Endothelial cell of hepatic sinusoid (primary cell): ENCODE measurements at regions not wholly inside any gene's neighbourhood (a gene's known extent, or its start where the extent isn't known, plus 50 kb on each side); places are given as distances from the start of the nearest gene placed in this dataset.

Experiments used
- in situ Hi-C: cut with HindIII; loops from 2 replicates; pipeline ENCODE4 v1.10.0; 2017; ENCODE audit warnings: low sequenced_read_pairs

DNA sequence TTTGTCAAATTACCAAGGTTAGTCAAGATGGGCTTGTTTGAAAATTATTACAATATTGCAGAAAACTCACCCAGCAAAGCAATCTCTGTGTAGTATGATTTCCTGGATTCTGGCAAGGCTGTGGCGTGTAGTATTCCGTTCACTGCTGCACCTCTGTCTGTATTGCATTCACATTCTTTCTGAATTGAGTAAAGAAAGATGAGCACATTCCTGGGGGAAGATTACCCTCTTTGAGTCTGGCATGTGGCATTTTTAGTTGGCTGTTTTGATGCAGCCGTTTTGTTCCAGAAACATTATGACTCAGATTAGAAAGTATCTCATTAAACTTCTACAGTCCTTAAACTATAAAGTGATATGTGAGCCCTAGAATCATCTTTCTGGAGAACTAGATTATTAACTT is 197.7 kb downstream of the TENT4A start:
- in situ Hi-C loops, result no loop called here

DNA sequence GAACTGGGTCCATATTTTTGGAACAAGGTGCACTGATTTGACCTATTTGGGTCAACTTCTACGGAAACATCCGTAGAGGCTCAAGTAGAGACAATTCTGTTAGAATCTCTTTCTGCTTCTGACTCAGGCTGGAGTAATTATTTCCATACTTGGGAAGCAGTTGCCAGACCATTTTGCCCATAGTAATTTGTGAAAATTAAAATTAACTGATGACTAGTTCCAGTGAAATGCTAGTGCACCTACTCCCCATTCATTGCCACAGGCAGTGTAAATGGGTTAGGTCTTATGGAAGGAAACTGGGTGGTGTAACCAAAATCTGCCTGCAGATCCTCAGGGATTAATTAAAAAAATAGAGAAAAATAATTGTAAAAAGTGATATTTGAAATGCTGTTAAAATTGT is 201.1 kb downstream of the TENT4A start:
- in situ Hi-C loops, result no loop called here

DNA sequence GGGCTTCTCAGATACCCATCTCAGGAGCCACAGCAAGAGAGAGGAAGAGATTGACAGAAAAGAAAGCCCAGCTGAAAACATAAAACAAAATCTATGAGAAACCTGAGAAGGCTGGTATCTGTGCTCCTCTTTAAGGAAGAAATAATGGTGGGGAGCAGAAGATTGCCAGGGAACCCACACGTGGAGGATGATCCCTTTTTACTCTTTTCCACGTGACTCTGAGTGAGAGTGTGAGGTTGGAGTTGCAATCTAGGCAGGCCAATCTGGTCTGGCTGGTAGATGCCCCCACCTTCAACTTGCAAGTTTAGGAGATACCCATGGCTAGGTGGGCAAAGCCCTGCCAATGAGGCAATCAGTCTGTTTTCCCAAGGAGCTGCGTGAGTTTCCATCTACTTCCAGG is 202.3 kb downstream of the TENT4A start:
- in situ Hi-C loops, result no loop called here

DNA sequence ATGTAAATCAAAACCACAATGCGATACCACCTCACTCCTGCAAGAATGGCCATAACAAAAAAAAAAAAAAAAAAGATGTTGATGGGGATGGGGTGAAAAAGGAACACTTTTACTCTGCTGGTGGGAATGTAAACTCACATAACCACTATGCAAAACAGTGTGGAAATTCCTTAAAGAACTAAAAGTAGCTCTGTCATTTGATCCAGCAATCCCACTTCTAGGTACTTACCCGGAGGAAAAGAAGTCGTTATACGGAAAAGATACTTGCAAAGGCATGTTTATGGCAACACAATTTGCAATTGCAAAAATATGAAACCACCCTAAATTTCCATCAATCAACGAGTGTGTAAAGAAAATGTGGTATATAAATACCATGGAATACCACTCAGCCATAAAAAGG is 205.0 kb downstream of the TENT4A start:
- in situ Hi-C loops, result no loop called here

DNA sequence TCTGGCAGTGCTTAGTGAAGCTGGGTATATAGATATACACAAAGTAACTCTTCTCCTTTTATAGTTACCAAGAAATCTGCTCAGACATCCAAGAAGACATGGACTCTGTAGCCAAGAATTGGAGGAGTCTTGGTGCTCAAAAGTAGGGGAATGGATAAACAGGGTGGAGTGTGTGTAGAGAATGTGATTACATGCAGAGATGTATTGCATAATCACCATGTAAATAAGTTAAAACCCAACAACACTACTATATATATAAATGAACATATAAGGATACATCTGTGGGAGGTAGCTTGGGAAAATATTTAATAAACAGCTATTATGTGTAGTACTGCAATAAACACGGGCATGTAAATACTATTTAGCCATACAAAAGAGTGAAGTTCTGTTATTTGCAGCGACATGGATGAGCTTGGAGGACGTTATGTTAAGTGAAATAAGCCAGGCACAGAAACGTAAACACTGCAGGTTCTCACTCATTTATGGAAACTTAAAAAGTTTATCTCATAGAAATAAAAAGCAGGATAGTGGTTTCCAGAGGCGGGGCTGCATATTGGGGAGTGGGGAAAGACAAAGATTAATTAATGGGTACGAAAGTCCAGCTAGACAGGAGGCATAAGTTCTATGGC is 207.5 kb downstream of the TENT4A start:
- in situ Hi-C loops, result no loop called here

DNA sequence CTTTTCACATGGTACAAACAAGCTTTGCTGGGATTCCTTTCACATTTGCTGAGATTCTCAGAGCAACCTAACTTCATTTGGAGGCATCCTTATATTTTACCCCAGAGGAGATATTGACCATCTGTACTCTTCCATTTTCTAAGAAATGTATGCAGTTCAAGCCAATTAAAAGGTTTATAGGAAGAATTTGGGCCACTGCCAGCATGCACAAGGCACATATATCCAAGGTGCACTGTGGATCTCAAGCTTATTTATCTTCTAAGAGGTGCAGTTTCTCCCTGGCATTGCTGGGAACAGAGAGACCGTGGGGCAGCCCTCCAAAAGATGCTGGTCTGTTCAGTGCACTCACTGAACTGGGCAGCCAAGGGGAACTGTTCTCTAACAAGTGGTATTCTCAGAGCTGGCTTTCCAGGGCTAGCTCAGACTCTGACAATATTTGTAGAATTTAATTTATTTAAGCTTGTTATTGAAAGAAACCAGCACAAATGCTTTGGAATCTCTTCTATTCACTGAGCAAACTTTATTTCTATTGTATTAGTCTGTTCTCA is 213.3 kb downstream of the TENT4A start:
- in situ Hi-C loops, result no loop called here

DNA sequence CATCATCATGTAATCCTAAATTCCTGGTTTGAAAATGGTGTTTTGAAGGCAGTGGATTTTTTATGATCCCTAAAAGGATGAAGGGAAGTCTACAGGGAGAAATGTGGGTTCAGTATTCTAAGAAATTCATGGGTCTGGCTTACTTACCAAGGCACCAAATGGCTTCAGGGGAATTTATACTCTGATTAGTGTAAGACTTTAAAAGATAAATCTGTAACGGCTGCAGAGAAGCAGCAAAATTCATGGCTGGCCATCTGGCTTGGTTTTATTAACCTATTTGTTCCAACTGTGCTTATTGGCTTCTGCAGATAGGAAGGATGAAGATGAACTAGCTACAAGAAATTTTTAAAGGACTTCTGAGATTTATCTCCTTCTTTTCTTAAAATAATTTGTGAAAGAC is 222.8 kb downstream of the TENT4A start:
- in situ Hi-C loops, result no loop called here

DNA sequence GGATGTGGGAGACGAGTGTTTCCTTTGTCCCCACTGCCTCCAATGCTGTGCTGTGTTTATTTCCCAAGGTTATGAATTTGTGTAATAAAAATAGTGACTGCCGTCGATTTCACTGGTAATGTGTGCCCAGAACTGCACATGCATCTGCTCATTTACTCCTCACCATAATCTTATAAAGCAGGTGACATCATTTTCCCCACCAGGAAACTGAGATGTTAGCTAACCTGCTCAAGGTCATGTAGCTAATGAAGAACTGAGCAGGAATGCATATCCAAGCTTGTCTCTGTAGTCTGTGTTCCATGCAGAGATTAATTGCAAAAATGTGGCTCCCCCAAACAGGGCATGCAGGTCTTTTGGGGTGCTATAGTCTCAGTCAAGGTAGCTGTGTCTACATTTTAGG is 224.4 kb downstream of the TENT4A start:
- in situ Hi-C loops, result no loop called here

DNA sequence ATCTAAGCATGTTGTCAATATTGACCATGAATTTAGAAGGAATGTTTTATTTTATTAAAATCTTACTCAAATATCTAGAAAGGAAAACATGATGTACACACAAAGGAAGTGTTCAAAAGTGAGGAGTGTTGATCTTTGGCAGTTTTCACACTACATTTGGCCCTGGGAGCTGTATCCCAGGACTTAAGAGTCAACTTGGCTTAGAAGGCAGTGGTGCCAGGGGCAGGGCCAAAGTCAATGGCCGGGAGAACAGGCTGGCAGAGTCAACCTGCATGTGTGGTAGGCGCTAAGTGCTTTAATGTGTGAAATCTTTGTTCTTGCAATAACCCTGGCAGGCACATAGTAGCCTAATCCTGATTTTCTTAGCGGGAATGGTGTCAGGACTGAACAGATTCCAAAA is 228.4 kb downstream of the TENT4A start:
- in situ Hi-C loops, result no loop called here

DNA sequence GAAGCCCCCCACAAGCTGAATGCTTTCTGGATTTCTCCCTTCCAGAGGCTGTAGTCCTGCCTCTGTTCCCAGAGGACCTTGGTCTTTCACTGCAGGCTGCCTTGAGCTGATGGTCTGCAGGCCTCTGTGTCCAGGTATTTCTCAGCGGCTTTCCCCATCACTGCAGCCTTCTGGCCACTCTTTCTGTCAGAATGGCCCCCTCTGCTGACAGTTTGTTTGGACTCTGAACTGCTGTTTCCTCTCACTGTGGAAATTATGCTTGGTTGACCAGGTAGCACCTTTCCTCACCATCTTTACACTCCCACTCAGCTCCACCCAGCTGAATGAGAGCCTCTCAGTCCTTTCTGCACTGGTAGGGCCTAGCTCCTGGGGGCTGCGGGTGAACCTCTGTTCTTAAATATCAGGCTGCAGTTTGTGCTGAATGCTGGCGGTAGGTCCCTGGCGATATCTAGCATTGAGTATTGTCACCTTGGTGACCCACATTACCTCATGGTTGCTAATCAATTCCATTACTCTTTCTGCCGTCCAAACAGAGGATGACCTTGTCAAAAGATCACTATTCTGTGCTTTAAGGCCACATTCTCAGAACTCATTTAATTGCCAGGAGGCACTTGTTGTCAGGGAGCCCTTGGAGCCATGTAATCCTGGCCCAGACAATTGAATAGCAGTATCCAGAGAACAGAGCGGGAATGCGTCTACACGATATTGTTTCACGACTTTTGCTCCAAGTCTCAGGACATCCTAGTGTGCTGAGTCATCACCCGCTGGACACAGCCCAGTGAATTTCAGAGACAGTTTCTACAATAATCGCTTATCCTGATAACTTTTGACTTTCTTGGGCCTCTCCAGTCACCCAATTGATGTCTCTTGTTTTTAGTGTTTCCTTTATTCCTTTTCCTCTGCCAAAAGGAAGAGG is 230.2 kb downstream of the TENT4A start:
- in situ Hi-C loops, result no loop called here

DNA sequence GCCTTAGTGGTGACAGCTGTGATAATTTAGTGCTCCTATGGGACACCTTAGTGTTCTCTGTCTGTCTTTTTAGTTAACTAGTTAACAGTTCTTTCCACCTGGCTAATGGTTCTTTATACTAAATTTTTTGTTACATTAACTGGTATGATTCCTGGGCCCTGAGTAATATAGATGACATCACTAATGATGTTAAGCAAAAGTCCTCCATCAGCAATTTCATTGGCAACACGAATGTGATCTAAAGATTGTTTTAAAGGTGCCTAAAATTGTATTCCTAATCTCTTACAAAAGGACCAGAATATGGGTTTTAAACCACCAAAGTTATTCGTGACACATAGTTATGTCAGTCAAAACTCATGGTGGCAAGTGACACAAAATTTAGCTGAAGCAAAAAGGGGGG is 235.3 kb downstream of the TENT4A start:
- in situ Hi-C loops, result no loop called here

DNA sequence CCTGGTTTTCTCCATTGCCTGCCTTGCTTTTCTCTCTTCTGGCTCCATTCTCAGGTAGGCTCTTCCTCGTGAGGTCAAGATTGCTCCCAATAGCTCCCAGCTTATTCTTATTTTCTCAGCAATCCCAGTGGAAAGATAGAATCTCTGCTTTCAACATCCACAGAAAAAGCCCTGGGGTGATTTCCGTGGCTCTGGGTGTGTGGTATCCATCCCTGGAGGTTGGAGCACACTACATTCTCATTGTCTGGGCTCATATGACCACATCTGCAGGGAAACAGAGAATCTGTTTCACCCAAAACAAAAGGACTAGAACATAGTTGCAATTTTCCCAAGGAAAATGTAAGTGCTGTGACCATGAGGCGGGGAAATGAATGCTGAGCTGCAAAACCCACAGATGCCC is 236.0 kb downstream of the TENT4A start:
- in situ Hi-C loops, result no loop called here

DNA sequence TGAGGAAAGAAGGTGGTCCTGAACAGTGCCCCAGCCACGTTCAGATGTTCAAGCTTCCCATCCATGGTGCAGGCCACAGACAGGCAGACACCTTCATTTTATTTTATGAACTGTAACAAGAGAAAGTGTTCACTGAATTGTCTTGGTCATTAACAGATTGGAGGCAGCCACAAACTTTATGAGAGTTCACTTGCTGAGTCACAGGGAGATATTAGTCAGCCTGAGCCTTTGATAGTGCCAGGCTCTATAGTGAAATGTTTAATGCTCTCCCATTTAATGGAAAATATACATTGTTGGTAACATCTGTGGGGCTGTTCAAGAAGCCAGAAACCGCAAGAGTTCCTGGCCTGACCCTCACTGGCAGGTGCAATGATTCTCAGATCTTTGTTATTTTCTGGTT is 237.0 kb downstream of the TENT4A start:
- in situ Hi-C loops, result no loop called here

DNA sequence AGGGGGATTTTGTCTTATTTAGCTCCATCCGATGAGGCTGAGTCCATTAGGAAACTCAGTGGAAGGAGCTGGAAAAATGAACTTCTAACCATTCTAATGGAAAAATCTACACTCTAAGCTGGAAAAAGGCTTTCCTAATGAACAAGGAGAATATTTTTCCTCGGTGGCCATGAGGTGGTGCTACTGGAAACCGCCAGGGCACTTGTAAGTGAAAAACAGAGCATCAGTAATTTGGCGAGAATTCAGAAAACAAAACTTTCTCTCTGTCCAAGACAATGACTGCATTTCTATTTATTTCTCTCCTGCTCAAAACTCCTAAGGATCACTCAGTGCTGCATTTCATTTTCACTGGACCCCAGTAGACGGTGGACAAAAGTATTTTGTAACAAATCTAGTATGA is 237.6 kb downstream of the TENT4A start:
- in situ Hi-C loops, result no loop called here

DNA sequence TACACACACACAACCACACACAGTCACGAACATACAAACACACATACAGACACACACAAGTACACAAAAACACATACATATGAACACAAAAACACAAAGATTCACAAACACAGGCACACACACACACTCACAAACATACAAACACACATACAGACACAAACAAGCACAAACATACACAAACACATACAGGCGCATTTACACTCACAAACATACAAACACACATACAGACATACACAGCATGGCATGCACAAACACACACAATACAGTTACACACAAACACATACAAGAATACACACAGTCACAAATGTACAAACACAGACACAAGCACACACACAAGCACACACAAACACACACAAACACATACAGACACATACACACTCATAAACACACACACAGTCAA is 247.9 kb downstream of the TENT4A start:
- in situ Hi-C loops, result no loop called here

DNA sequence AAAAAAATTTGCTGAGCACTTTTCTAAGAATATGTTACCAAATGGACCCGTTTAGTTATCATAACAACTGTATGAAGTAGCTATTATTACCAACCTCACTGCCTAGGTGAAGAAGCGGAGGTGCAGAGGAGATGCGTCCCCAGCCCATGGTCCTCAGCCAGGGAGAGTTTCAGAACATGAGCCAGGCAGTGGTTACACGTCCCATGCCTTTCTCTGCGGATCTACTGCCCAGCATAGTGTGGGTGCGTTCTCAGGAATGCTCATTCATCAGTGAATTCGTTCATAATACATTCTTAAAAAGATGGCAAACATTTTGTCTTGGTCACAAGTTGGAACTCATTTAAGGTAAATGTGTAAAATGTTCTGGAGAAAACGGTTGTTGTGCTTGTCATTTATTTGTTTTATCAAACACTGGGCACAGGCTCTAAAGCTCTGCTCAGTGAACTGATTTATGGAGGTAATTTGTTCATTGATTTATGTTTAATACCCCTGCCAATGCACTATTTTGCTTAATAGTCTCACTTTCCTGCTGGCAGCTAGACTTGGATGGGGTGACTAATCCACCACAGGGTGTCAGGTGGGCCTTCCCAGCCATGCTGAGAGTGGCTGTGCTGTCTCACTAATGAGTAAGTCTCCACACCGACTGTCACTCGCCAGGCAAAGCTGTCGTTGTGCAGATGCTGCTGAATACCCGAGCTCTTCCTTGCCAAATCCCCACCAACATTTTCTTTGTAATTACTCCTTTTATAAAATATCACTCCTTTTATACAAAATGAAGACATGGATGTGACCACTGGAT is 248.8 kb downstream of the TENT4A start:
- in situ Hi-C loops, result no loop called here

DNA sequence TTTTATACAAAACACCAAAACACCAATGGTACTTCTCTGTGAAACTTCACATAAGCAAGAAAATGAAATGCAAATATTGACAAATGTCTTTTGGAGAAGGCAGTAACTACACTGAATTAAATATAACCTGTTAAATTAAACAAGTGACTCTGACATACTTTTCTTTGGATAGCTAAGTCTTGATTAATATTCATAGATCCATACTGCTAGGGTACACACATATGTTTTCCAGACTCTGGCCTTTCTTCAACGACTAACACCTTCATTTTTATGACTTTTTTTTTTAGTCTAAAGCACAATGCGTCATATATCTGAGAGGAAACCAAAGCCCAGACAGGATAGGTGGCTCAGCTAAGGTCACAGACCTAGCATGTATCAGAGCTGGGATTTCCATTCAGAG is 263.7 kb downstream of the TENT4A start:
- in situ Hi-C loops, result no loop called here

DNA sequence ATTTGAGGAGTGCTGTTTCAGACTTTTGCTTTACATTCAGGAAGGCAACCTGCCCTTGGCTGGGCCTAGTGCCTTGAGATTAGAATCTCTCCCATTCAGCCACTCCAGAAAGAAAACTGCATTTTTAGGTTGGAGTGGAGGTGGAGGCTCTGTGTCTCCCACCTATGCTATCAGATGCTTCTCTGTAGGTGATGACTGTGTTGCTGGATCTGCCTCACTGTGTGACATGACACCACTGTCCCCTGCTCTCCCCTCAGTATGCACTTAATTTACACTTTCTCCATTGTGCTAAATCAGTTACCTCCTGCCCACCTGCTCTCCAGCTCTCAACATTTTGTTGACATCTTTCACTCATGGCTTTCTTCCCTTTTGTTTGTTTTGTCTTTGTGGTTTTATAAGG is 265.8 kb downstream of the TENT4A start:
- in situ Hi-C loops, result no loop called here

DNA sequence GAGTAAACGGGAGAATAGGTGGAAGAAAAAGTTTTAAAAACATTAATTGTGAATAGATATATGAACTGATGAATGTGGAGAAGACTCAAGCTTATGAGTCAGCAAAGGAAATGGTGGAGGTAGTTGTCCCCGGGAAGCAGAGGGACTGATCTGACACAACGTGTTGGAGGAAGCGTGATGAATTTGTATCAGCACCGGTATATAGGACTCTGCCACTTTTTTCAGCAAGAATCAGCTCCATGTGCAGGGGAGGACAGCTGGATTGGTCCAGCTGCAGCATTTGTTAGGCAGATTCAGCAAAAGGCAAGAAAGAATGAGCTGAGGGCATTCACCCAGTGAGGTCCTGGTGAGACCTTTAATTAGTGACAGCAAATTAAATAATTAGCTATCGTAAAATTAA is 276.0 kb downstream of the TENT4A start:
- in situ Hi-C loops, result no loop called here

DNA sequence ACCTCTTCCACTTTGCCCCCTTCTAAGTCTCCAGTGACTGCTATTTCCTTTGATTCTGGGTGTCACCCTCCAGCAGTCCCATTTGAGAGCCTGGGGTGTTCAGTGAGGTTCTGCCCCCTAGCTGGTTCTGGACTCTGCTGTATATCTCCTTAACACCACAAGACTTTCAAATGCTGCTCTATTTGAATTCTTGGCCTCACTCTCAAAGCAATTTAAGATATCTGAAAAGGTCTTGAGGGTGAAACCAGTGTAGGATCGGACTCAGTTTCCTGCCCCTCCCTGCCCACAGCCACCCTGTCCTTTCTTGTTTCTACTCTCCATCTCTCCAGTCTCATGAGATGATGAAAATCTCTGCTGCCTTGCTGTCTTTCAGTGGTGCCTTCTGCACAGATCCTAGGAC is 280.9 kb downstream of the TENT4A start:
- in situ Hi-C loops, result no loop called here

DNA sequence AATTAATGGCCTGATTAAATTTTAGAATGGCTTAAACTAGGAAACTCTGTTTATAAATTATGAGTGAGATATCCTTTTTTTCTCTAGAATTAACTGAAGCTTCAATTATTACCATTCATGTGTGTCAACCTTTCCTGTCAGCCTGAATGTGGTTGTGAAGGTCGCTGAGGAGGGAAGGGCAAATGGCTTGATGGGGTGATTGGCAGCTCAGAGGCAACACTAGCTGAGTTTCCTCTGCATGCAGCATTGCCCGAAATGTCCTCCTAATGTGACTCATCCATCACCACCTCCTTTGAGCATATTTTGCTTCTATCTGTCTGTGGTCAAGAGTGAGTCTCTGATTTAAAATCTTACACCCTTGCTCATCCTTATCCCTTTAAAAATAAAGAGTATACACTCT is 281.9 kb downstream of the TENT4A start:
- in situ Hi-C loops, result no loop called here
